Stimulated activated naive CD8-positive, alpha-beta T cell treated with anti-CD3 and anti-CD28 coated beads, Interleukin-15, Interleukin-2, amounts not matched to agents 100 ng/mL and 50 ng/mL, for 24 hours (primary cell): ENCODE measurements at regions not wholly inside any gene's neighbourhood (a gene's known extent, or its start where the extent isn't known, plus 50 kb on each side); places are given as distances from the start of the nearest gene placed in this dataset.
A peak's percentile ranks its signal among the peaks of the same experiment; 100 is the strongest.
"Not testable (repeated sequence)": the region's sequence is repeated elsewhere in the genome, so short reads cannot be mapped to it uniquely, and the experiment has no call there.

Source experiments
- H3K27ac Mint-ChIP-seq: one replicate; pipeline ENCODE4 v1.8.0; 2021; ENCODE audit warnings: mild to moderate bottlenecking, mixed read lengths
- H3K27me3 Mint-ChIP-seq: one replicate; pipeline ENCODE4 v1.8.0; 2021; ENCODE audit warnings: mixed read lengths
- H3K36me3 Mint-ChIP-seq: one replicate; pipeline ENCODE4 v1.8.0; 2021; ENCODE audit warnings: low read depth, mixed read lengths
- H3K4me1 Mint-ChIP-seq: one replicate; pipeline ENCODE4 v1.8.0; 2021; ENCODE audit warnings: low read depth, mixed read lengths
- H3K4me3 Mint-ChIP-seq: one replicate; pipeline ENCODE4 v1.8.0; 2021; ENCODE audit warnings: mild to moderate bottlenecking, mixed read lengths
- H3K9me3 Mint-ChIP-seq: one replicate; pipeline ENCODE4 v1.8.0; 2021; ENCODE audit warnings: mixed read lengths

DNA sequence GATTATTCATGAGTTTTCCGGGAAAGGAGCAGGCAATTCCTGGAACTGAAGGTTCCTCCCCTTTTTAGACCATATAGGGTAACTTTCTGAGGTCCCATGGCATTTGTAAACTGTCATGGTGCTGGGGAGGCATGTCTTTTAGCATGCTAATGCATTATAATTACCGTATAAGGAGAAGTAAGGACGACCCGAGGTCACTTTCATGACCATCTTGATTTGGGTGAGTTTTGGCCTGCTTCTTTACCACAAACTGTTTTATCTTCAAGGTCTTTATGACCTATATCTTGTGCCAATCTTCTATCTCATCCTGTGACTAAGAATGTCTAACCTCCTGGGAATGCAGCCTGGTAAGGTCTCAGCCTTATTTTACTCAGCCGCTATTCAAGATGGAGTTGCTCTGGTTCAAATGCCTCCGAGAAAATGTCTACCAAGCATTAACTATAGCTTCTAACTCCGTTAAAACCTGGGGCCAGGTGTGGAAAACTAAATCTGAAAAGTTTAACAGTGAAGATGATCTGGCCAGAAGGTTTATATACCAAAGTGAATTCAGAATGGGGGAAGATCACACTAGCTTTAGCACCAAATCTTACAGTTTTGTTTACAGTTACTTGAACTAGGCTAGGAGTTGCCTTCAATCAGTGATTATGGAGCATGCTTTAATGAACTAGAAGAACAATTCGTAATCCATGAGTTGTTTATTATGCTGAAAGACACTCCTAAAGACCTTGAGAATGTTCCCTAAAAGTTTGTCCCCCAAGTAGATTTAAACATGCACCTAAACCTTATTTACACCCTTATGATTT lies 80.0 kb upstream of the TOP1 start:
- H3K27me3 Mint-ChIP-seq: no peaks in the 10 kb centered on the region
- peaks cover 3% of the 10 kb centered on the region for H3K9me3 Mint-ChIP-seq
- H3K27ac Mint-ChIP-seq: no peak overlapping the region
- H3K36me3 Mint-ChIP-seq: no peaks in the 10 kb centered on the region
- H3K4me1 Mint-ChIP-seq: no peaks in the 10 kb centered on the region
- H3K4me3 Mint-ChIP-seq: no peak overlapping the region

DNA sequence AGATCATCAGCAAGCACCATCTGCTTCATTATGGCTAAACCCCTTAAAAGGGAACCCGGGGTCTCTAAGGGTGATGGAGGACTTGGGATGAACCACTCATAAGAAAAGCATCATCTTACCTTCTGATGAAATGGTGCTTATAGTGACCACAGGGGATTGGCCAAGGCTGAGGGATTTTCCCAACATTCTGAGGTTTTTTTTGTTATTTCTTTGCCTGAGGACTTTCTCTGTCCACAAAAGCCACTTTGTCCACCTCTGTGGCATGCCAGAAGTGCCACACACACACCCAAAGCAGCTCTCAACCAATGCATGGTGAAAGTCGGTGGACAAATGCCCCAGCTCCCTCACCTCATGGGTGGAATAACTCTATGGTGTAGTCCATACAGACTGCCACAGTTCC lies 79.3 kb upstream of the TOP1 start:
- Mint-ChIP-seq H3K27me3 (no peaks in the 10 kb centered on the region), H3K4me1 (no peaks in the 10 kb centered on the region)

DNA sequence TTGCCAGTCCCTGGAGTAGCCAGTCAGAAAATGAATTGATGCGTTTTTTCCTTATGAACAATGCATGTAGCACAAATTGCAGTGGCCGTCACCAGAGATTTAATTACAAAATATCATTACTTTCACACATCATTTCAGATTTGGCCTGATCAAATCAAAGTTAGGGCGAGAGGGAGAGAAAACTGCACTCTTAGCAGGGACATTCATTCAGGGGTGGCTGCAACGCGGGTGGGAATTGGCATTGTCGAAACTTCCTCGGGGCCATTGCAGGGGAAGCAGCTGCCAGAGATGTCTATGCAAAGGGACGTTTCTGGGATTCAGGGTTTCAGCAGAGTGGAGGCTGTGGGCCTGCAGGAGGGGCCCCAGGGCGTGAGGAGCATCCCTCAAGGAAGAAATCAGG lies 76.5 kb upstream of the TOP1 start:
- no peaks in the 10 kb centered on the region for H3K36me3 Mint-ChIP-seq
- peaks cover 3% of the 10 kb centered on the region for H3K9me3 Mint-ChIP-seq
- H3K4me1 Mint-ChIP-seq: no peaks in the 10 kb centered on the region
- no peak overlapping the region for H3K27ac Mint-ChIP-seq
- no peak overlapping the region for H3K4me3 Mint-ChIP-seq
- no peaks in the 10 kb centered on the region for H3K27me3 Mint-ChIP-seq

More for the DNA sequence above, 79.3 kb upstream of the TOP1 start:
- Mint-ChIP-seq H3K9me3 (peaks cover 3% of the 10 kb centered on the region), H3K36me3 (no peaks in the 10 kb centered on the region), H3K27ac (no peak overlapping the region), H3K4me3 (no peak overlapping the region)

DNA sequence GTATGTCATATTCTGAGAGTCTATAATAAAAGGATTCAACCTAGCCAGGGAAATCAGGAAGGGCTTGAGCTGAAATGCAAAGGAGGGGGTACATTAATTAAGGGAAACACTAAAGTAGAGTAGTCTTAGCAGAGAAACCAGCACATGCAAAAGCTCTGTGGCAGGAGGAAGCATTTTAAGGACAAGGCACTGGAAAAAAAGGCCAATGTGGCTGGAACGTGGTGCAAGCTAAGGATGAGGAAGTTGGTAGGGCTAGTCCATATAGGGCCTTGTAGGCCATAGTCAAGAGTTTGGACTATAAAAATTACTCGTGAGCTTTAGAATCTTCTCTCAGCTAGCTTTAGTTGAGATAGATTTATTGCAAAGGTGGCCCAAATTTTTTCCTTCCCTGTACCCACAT lies 75.2 kb upstream of the TOP1 start:
- Mint-ChIP-seq H3K4me1 (no peaks in the 10 kb centered on the region), H3K36me3 (no peaks in the 10 kb centered on the region), H3K27ac (no peak overlapping the region), H3K27me3 (no peaks in the 10 kb centered on the region), H3K4me3 (no peak overlapping the region), H3K9me3 (peaks cover 3% of the 10 kb centered on the region)

DNA sequence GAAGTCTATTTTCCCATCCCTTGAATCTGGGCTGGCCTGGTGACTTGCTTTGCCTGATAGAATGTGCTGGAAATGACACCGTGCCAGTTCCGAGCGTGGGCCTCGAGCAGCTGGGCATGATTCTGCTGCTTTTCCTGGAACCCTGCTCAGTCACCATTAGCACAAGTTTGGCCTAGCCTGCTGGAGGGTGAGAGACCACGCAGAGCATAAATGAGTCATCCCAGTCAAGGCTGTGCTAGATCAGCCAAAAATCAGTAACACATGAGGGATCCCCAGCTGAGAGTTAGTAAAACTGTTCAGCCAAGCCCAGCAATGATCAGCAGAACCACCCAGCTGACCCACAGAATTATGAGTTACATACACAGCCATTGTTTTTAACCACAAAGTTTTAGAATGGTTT lies 74.8 kb upstream of the TOP1 start:
- Mint-ChIP-seq H3K27ac (peak overlapping the region; percentile 13), H3K9me3 (peaks cover 3% of the 10 kb centered on the region), H3K4me3 (no peak overlapping the region), H3K27me3 (no peaks in the 10 kb centered on the region), H3K4me1 (no peaks in the 10 kb centered on the region), H3K36me3 (no peaks in the 10 kb centered on the region)

DNA sequence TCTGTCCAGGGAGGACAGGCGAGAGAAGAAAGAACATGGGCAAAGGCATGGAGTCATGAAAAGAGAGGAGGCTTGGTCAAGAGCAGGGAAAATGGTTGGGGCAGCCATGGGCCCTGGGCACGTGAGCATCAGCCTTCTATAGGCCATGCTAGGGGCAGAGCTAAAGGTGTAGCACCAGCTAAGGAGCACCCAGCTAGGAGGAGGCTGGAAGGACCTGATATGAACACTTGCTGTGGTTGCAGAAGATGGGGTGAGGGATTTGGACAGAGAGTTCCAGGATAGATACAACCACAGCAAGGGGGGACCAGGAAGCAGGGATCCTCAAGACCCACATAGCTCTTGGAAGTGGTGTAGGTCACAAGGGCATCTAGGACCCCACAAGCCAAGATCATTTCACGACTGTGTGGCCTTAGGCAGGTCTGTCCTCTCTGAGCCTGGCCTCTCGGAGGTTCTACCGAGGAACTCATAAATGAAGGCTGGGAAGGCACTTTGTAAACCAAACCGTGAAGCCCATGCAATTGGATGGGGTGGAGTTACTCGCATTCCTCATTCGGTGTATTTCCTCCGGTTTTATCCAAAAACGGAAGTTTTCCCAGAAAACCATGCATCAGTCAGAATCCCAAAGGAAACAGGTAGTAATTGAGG lies 74.0 kb upstream of the TOP1 start:
- Mint-ChIP-seq H3K27me3 (no peaks in the 10 kb centered on the region), H3K9me3 (peaks cover 3% of the 10 kb centered on the region), H3K36me3 (no peaks in the 10 kb centered on the region), H3K4me3 (no peak overlapping the region), H3K27ac (no peak overlapping the region), H3K4me1 (no peaks in the 10 kb centered on the region)

DNA sequence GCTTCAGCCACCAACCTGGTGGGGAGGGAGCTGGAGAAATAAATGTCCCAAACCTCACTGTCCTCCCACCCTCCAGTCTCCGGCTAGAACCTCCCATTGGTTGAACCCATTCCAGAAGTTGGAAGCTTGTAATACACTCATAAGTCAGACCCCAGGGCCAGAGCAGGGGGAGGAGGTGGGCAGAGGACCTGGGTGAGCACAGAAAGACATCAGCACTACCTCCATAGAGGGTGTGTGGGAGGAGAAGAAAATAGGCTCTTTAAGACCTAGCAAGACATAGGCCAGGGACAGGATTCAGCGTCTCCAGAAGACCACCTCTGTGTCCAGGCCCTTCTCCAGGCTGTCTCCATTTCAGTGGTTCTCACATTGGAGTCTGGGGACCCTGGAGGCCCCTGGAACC lies 73.3 kb upstream of the TOP1 start:
- Mint-ChIP-seq H3K27me3 (no peaks in the 10 kb centered on the region), H3K36me3 (no peaks in the 10 kb centered on the region), H3K27ac (no peak overlapping the region), H3K4me3 (no peak overlapping the region), H3K4me1 (no peaks in the 10 kb centered on the region), H3K9me3 (peaks cover 3% of the 10 kb centered on the region)

DNA sequence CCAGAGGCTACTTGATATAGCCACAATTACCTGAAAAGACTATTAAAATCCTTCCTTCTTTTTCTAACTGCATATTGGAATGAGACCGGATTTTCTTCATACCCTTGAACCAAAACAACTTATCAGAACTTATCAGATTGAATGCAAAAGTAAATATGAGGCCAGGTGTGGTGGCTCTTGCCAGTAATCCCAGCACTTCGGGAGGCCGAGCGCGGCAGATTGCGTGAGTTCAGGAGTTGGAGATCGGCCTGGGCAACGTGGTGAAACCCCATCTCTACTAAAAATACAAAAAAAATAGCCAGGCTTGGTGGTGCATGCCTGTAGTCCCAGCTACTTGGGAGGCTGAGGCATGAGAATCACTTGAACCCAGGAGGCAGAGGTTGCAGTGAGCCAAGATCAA lies 72.8 kb upstream of the TOP1 start:
- not testable (repeated sequence) for H3K4me1 Mint-ChIP-seq, H3K9me3 Mint-ChIP-seq, H3K4me3 Mint-ChIP-seq, H3K36me3 Mint-ChIP-seq, H3K27ac Mint-ChIP-seq, H3K27me3 Mint-ChIP-seq

DNA sequence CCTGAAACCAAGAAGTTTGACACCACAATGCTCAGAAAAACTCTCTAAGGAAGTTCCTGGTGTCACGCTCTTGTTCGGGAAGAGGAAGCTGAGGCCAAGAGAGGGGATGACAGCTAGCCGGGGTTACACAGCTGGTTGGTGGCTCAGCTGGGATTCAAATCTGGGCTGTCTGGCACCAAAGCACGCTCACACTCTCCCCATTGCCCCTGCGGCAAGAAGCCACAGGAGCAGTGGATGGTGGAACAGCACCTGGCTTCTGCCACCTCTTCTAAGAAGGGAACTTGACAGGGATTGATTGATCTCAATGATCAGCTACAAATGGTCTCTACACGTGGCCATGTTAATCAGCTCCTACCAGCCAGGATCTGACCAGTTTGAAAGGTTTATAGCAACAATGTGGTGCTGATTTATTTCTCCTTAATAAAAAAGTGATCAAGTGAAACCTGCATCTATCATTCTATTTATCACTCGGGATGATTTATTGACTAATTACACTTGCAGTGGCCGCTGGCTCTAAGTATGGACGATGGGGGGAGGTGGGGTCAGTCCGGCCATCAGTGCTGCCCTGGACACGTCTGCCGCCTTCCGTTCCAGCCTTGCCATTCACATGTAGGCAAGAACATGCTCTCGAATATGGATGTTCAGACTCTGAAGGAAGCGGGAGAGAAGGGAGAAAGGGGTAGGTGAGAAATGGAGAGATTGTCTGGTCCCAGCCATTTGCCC lies 71.9 kb upstream of the TOP1 start:
- H3K9me3 Mint-ChIP-seq: peaks cover 3% of the 10 kb centered on the region
- H3K27ac Mint-ChIP-seq: no peak overlapping the region
- H3K4me3 Mint-ChIP-seq: no peak overlapping the region
- H3K27me3 Mint-ChIP-seq: no peaks in the 10 kb centered on the region
- peaks cover 4% of the 10 kb centered on the region for H3K4me1 Mint-ChIP-seq
- H3K36me3 Mint-ChIP-seq: no peaks in the 10 kb centered on the region

DNA sequence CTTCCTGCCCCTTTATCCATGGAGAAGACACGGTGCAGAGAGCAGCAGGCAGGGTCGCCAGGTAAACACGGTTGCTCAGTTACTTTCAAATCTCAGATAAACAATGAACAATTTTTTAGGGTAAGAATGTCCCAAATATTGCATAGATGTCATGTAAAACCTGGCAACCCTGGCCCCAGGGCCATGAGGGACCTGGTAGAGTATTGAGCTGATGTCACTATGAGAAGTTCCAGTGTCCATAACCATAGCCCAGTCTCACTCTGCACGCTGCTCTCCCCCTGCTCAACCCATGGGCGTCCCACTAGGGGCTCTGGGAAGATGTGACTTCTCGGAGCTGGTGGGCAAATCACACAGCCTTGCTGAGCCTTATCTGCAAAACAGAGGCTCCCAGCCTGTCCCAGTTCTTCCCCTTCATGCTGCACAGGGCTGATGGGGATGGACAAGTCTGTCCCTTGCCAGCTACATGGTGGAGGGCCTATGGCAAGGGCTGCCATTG lies 71.3 kb upstream of the TOP1 start:
- Mint-ChIP-seq H3K4me3 (no peak overlapping the region), H3K9me3 (peaks cover 3% of the 10 kb centered on the region), H3K27ac (no peak overlapping the region), H3K27me3 (no peaks in the 10 kb centered on the region), H3K36me3 (no peaks in the 10 kb centered on the region), H3K4me1 (peaks cover 10% of the 10 kb centered on the region)

DNA sequence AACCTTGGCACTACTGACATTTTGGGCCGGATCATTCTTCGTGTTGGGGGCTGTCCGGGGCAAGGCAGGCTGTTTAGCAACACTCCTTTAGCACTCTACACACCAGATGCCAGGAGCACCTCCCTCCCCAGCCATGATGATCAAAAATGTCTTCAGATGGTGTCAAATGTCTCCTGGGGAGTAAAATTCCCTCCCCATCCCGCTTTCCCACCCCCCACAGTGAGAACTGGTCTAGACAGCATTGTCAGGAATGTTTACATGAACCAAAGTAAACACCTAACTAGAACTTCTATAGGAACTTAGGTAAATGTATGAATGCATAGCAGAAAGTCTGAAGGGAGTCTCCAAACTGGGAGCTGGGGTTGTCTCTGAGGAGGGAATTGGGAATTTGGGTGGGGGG lies 70.0 kb upstream of the TOP1 start:
- no peak overlapping the region for H3K27ac Mint-ChIP-seq
- H3K9me3 Mint-ChIP-seq: no peaks in the 10 kb centered on the region
- H3K4me3 Mint-ChIP-seq: no peak overlapping the region
- no peaks in the 10 kb centered on the region for H3K36me3 Mint-ChIP-seq
- H3K27me3 Mint-ChIP-seq: no peaks in the 10 kb centered on the region
- H3K4me1 Mint-ChIP-seq: peaks cover 10% of the 10 kb centered on the region

DNA sequence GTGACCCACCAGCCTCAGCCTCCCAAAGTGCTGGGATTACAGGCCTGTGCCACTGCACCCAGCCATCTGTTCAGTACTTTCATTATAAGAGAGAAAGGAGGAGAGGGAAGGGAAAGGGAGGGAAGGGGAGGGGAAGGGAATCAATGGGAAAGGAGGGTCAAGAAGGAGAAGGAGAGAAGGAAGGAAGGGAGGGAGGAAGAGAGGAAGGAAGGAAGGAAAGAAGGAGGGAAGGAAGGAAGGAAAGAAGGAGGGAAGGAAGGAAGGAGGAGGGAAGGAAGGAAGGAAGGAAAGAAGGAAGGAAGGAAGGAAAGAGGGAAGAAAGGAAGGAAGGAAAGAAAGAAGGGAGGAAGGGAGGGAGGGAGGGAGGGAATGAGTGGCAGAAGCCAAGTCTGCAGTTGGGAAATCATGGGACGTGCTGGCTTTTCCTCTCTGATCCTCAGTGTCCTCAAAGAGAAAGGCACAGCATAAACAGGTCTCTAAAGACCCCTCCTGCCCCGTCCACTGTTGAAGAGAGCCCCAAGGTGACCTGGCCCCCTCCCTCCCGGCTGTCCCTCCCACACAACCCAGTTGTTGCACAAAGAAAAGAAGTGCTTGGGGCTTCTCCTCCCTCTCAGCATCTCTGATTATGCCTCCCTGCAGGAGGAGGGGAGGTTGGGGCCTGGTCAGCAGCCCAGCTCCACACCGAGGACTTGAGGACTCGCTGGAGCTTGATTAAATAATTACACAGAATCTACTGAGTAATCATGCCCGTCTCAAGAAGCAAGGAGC lies 69.1 kb upstream of the TOP1 start:
- H3K36me3 Mint-ChIP-seq: no peaks in the 10 kb centered on the region
- H3K4me3 Mint-ChIP-seq: no peak overlapping the region
- H3K27ac Mint-ChIP-seq: no peak overlapping the region
- H3K9me3 Mint-ChIP-seq: no peaks in the 10 kb centered on the region
- no peaks in the 10 kb centered on the region for H3K27me3 Mint-ChIP-seq
- H3K4me1 Mint-ChIP-seq: peaks cover 10% of the 10 kb centered on the region

DNA sequence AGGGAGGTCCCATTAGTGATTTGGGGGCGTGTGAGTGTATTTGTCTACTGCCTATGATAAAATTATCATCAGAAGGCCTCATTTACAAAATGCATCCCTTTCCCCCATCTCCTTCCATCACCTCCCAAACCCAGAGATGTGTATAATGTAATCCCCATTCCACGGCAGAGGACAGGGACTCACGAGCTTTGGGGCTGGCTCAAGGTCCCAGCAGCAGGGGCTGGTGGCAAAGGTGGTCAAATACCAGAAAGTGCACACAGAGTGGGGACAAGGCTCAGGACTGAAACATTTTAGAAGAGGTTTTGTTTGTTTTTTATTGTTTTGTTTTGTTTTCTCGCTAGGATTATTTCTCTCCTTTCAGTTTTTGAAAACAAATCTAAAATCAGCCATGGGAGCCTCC lies 68.5 kb upstream of the TOP1 start:
- H3K9me3 Mint-ChIP-seq: no peaks in the 10 kb centered on the region
- no peaks in the 10 kb centered on the region for H3K27me3 Mint-ChIP-seq
- peaks cover 10% of the 10 kb centered on the region for H3K4me1 Mint-ChIP-seq
- H3K36me3 Mint-ChIP-seq: no peaks in the 10 kb centered on the region
- H3K4me3 Mint-ChIP-seq: no peak overlapping the region
- H3K27ac Mint-ChIP-seq: no peak overlapping the region

DNA sequence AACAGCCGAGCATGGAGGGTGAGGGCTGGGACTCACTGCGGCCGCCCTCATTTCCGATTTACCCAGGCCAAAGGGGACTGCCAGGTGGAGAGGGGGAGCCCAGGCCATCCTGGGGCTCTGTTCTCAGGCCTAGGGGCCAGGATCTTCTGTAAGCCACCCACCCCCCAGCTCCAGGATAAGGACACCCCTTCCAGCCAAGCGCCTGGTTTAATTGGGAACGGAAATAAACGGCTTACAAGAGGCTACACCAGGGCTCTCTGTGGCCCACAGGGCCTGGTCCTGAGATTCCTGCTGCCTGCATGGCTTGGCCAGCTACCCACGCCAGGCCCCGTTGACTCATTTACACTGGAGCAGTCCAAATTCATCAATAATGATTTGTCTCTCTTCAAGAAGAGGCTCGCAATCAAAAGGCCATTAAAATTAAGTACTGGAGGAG lies 68.1 kb upstream of the TOP1 start:
- no peak overlapping the region for H3K4me3 Mint-ChIP-seq

DNA sequence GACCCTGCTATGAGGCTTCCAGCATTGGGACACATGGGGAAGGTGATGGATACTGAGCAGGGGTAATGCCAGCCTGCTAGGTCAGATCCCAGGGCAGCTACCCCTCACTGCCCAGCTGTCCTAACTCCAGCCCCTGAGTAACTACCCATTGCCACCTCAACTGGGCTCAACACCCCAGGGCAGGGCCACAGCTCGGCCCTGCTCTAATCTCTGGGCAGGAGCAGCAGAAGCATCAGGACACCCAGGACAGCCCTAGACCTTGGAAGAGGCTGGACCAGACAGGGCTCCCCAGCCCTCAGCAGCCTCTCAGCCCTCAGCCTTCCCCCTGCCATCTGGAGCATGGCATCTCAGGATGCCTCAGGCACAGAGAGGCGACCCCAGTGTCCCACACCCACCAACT lies 67.4 kb upstream of the TOP1 start:
- Mint-ChIP-seq H3K27ac (no peak overlapping the region), H3K27me3 (no peaks in the 10 kb centered on the region), H3K36me3 (no peaks in the 10 kb centered on the region), H3K4me3 (no peak overlapping the region), H3K9me3 (no peaks in the 10 kb centered on the region), H3K4me1 (peaks cover 10% of the 10 kb centered on the region)

More for the DNA sequence above, 68.1 kb upstream of the TOP1 start:
- H3K4me1 Mint-ChIP-seq: peaks cover 10% of the 10 kb centered on the region
- no peaks in the 10 kb centered on the region for H3K9me3 Mint-ChIP-seq
- no peaks in the 10 kb centered on the region for H3K36me3 Mint-ChIP-seq
- no peak overlapping the region for H3K27ac Mint-ChIP-seq
- H3K27me3 Mint-ChIP-seq: no peaks in the 10 kb centered on the region
